ENCODE measurements at regions not wholly inside any gene's neighbourhood (a gene's known extent, or its start where the extent isn't known, plus 50 kb on each side); places are given as distances from the start of the nearest gene placed in this dataset.

DNA sequence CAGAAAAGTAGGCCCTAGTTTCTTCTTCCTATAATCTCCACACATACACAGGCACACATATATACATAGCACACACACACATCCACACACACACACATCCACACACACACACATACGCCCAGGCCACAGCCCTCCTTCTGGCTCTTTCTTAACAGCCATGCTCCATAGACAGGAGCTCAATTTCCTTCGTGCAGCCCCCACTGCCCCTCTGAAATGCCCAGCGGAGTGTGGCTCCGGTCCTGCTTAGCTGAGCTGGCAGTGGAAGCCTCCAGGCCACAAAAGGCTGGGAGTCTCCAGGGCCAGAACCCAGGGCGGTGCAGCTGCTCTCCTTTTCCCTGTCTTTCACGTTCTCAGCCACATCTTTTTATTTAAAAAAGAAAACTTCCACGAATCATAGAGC lies 282.9 kb upstream of the IGFBP3 start:
- FAIRE-seq (no peak), DNase-seq (ENCODE audit: low read depth) (no peak)
- H3K27me3 Mint-ChIP-seq (ENCODE audit: low read depth, unreplicated experiment), result peaks cover 2% of the 10 kb centered on the region
- Histone ChIP-seq H3K4me3 (ENCODE audit: insufficient read depth, low read depth, low read length) (no peak overlapping the region), H3K27me3 (ENCODE audit: insufficient read depth, low read length) (no peaks in the 10 kb centered on the region), H3K9me3 (ENCODE audit: insufficient read depth, low read depth, low read length) (no peaks in the 10 kb centered on the region), H3K9ac (ENCODE audit: low read length) (no peak overlapping the region), H2AFZ (ENCODE audit: low read depth, low read length) (no peak overlapping the region), H3K4me2 (ENCODE audit: low read length) (no peak overlapping the region), H3K4me1 (ENCODE audit: insufficient read depth, low read length) (no peaks in the 10 kb centered on the region), H3K36me3 (ENCODE audit: insufficient read depth, low read length) (no peaks in the 10 kb centered on the region), H3K27ac (ENCODE audit: low read depth, low read length) (no peak overlapping the region), H4K20me1 (ENCODE audit: insufficient read depth, low read length) (no peaks in the 10 kb centered on the region), H3K79me2 (ENCODE audit: insufficient read depth, low read length) (no peaks in the 10 kb centered on the region)
- H3K36me3 Mint-ChIP-seq (ENCODE audit: low read depth, unreplicated experiment), result peaks cover under 1% of the 10 kb centered on the region
- H3K4me3 Mint-ChIP-seq (ENCODE audit: unreplicated experiment), result no peak overlapping the region
- H3K27ac Mint-ChIP-seq (ENCODE audit: unreplicated experiment), result peak overlapping the region; percentile 58
- H3K9me3 Mint-ChIP-seq (ENCODE audit: unreplicated experiment), result no peaks in the 10 kb centered on the region
- peaks cover 12% of the 10 kb centered on the region for H3K4me1 Mint-ChIP-seq (ENCODE audit: low read depth, unreplicated experiment)
- TF ChIP-seq EZH2 (IDR thresholded peaks at IDR 0.05; ENCODE audit: insufficient read depth, low read length), result no peak
- TF ChIP-seq, protein P1, sequence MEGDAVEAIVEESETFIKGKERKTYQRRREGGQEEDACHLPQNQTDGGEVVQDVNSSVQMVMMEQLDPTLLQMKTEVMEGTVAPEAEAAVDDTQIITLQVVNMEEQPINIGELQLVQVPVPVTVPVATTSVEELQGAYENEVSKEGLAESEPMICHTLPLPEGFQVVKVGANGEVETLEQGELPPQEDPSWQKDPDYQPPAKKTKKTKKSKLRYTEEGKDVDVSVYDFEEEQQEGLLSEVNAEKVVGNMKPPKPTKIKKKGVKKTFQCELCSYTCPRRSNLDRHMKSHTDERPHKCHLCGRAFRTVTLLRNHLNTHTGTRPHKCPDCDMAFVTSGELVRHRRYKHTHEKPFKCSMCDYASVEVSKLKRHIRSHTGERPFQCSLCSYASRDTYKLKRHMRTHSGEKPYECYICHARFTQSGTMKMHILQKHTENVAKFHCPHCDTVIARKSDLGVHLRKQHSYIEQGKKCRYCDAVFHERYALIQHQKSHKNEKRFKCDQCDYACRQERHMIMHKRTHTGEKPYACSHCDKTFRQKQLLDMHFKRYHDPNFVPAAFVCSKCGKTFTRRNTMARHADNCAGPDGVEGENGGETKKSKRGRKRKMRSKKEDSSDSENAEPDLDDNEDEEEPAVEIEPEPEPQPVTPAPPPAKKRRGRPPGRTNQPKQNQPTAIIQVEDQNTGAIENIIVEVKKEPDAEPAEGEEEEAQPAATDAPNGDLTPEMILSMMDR (IDR thresholded peaks at IDR 0.05; ENCODE audit: insufficient read depth, low read depth, low read length), result no peak

DNA sequence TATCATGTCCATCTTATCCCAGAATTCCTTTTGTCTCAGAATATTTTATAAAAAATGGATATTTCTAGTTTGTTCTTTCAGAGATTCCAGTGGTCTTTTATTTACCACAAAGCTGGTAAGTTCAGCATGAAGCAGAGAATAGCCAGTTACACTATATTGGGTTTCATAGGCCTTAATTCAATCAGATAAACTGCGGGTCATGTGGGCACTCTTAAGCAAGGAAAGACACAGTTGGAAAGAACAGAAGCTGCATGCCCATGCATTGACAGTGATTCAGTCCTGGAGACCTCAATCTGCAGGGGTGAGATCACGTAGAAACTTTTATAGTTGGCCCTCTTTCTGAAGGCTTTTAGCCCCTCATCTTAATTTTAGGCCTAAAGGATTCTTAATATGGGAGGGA lies 281.3 kb upstream of the IGFBP3 start:
- Mint-ChIP-seq H3K4me1 (ENCODE audit: low read depth, unreplicated experiment) (peaks cover 7% of the 10 kb centered on the region), H3K9me3 (ENCODE audit: unreplicated experiment) (no peaks in the 10 kb centered on the region), H3K4me3 (ENCODE audit: unreplicated experiment) (no peak overlapping the region), H3K27me3 (ENCODE audit: low read depth, unreplicated experiment) (peaks cover 2% of the 10 kb centered on the region), H3K27ac (ENCODE audit: unreplicated experiment) (no peak overlapping the region), H3K36me3 (ENCODE audit: low read depth, unreplicated experiment) (no peaks in the 10 kb centered on the region)
- H3K4me3 ChIP-seq (ENCODE audit: insufficient read depth, low read depth, low read length), result no peak overlapping the region
- H3K36me3 ChIP-seq (ENCODE audit: insufficient read depth, low read length), result no peaks in the 10 kb centered on the region
- no peak overlapping the region for H3K27ac ChIP-seq (ENCODE audit: low read depth, low read length)
- no peak overlapping the region for H2AFZ ChIP-seq (ENCODE audit: low read depth, low read length)
- no peak for DNase-seq (ENCODE audit: low read depth)
- TF ChIP-seq, protein P1 (IDR thresholded peaks at IDR 0.05; ENCODE audit: insufficient read depth, low read depth, low read length), result no peak
- TF ChIP-seq EZH2 (IDR thresholded peaks at IDR 0.05; ENCODE audit: insufficient read depth, low read length), result no peak
- no peak overlapping the region for H3K4me2 ChIP-seq (ENCODE audit: low read length)
- no peak overlapping the region for H3K9ac ChIP-seq (ENCODE audit: low read length)
- no peaks in the 10 kb centered on the region for H3K9me3 ChIP-seq (ENCODE audit: insufficient read depth, low read depth, low read length)
- no peaks in the 10 kb centered on the region for H3K4me1 ChIP-seq (ENCODE audit: insufficient read depth, low read length)
- H4K20me1 ChIP-seq (ENCODE audit: insufficient read depth, low read length), result no peaks in the 10 kb centered on the region
- H3K79me2 ChIP-seq (ENCODE audit: insufficient read depth, low read length), result no peaks in the 10 kb centered on the region
- H3K27me3 ChIP-seq (ENCODE audit: insufficient read depth, low read length), result no peaks in the 10 kb centered on the region
- no peak for FAIRE-seq

DNA sequence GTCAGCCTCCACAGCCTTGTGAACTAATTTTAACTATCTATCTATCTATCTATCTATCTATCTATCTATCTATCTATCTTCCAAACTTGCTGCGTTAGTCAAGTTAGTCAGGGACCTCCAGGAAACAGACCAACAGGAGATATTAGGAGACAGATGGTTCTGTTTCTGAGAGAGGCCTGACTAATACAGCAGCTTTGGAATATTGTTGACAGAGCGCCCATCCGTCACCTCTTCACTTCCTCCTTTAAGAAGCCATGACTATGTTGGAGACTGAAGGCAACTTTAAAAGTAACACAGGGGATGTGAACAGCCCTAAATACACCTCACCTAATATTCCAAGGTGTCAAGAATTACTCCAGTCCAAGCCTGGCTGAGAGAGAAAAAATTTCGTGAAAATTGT lies 280.9 kb upstream of the IGFBP3 start:
- H3K9ac ChIP-seq (ENCODE audit: low read length), result no peak overlapping the region
- FAIRE-seq (no peak), DNase-seq (ENCODE audit: low read depth) (no peak)
- H3K9me3 ChIP-seq (ENCODE audit: insufficient read depth, low read depth, low read length), result no peaks in the 10 kb centered on the region
- H3K27me3 ChIP-seq (ENCODE audit: insufficient read depth, low read length), result no peaks in the 10 kb centered on the region
- no peaks in the 10 kb centered on the region for H3K79me2 ChIP-seq (ENCODE audit: insufficient read depth, low read length)
- no peak overlapping the region for H3K4me3 ChIP-seq (ENCODE audit: insufficient read depth, low read depth, low read length)
- no peak for TF ChIP-seq EZH2 (IDR thresholded peaks at IDR 0.05; ENCODE audit: insufficient read depth, low read length)
- TF ChIP-seq, protein P1 (IDR thresholded peaks at IDR 0.05; ENCODE audit: insufficient read depth, low read depth, low read length), result no peak
- no peaks in the 10 kb centered on the region for H4K20me1 ChIP-seq (ENCODE audit: insufficient read depth, low read length)
- peaks cover 2% of the 10 kb centered on the region for H3K27me3 Mint-ChIP-seq (ENCODE audit: low read depth, unreplicated experiment)
- H3K4me1 ChIP-seq (ENCODE audit: insufficient read depth, low read length), result no peaks in the 10 kb centered on the region
- H3K9me3 Mint-ChIP-seq (ENCODE audit: unreplicated experiment), result no peaks in the 10 kb centered on the region
- no peaks in the 10 kb centered on the region for H3K36me3 ChIP-seq (ENCODE audit: insufficient read depth, low read length)
- no peaks in the 10 kb centered on the region for H3K36me3 Mint-ChIP-seq (ENCODE audit: low read depth, unreplicated experiment)
- peaks cover 7% of the 10 kb centered on the region for H3K4me1 Mint-ChIP-seq (ENCODE audit: low read depth, unreplicated experiment)
- no peak overlapping the region for H3K27ac Mint-ChIP-seq (ENCODE audit: unreplicated experiment)
- H2AFZ ChIP-seq (ENCODE audit: low read depth, low read length), result no peak overlapping the region
- no peak overlapping the region for H3K4me2 ChIP-seq (ENCODE audit: low read length)
- H3K4me3 Mint-ChIP-seq (ENCODE audit: unreplicated experiment), result no peak overlapping the region
- no peak overlapping the region for H3K27ac ChIP-seq (ENCODE audit: low read depth, low read length)
